Activated T-helper 1 cell treated with anti-CD3 and anti-CD28 coated beads, Interleukin-12 subunit alpha, Interleukin-12 subunit beta, Interleukin-2, Interleukin-4 antibody, amounts not matched to agents 30 ng/mL and 10 ng/mL and 1 ng/mL, durations not matched to agents 14 hours and 24 hours and 36 hours (primary cell): ENCODE measurements at regions not wholly inside any gene's neighbourhood (a gene's known extent, or its start where the extent isn't known, plus 50 kb on each side); places are given as distances from the start of the nearest gene placed in this dataset.
"Not testable (repeated sequence)": the region's sequence is repeated elsewhere in the genome, so short reads cannot be mapped to it uniquely, and the experiment has no call there.

Source experiments
- DNase-seq: peaks from one replicate; pipeline ENCODE4 v3.0.0; 2021; ENCODE audit warnings: low spot score
- H3K27ac Mint-ChIP-seq: one replicate; pipeline ENCODE4 v1.8.0; 2021; ENCODE audit warnings: mild to moderate bottlenecking, mixed read lengths
- H3K27me3 Mint-ChIP-seq: one replicate; pipeline ENCODE4 v1.8.0; 2022; ENCODE audit warnings: mild to moderate bottlenecking, moderate library complexity, mixed read lengths; ENCODE audit not compliant: insufficient read depth
- H3K36me3 Mint-ChIP-seq: one replicate; pipeline ENCODE4 v1.8.0; 2021; ENCODE audit warnings: low read depth, mixed read lengths
- H3K4me1 Mint-ChIP-seq: one replicate; pipeline ENCODE4 v1.8.0; 2021; ENCODE audit warnings: low read depth, mixed read lengths
- H3K4me3 Mint-ChIP-seq: one replicate; pipeline ENCODE4 v1.8.0; 2021; ENCODE audit warnings: mild to moderate bottlenecking, moderate library complexity, mixed read lengths
- H3K9me3 Mint-ChIP-seq: one replicate; pipeline ENCODE4 v1.8.0; 2021; ENCODE audit warnings: mixed read lengths
- intact Hi-C: fragments of 100-400 bp; cut with micrococcal nuclease; formaldehyde crosslinking; loops from one replicate; pipeline ENCODE4 v1.15.1; 2024

DNA sequence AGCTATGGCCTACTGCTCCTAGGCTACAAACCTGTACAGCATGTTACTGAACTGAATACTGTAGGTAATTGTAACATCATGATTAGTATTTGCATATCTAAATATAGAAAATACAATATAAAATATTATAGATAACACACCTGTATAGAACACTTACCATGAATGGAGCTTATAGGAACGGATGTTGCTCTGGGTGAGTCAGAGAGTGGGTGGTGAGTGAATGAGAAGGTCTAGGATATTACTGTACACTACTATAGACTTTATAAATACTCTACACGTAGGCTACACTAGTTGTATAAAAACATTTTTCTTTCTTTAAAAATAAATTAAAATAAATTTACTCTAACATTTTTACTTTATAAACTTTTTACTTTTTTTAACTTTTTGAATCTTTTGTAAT is 224.0 kb upstream of the CBLB start:
- intact Hi-C loops, result no loop called here
- no peak for DNase-seq
- H3K9me3 Mint-ChIP-seq, result peaks cover 13% of the 10 kb centered on the region
- H3K27ac Mint-ChIP-seq, result no peak overlapping the region
- H3K4me3 Mint-ChIP-seq, result no peak overlapping the region
- no peaks in the 10 kb centered on the region for H3K27me3 Mint-ChIP-seq
- H3K36me3 Mint-ChIP-seq, result no peaks in the 10 kb centered on the region
- H3K4me1 Mint-ChIP-seq, result no peaks in the 10 kb centered on the region

DNA sequence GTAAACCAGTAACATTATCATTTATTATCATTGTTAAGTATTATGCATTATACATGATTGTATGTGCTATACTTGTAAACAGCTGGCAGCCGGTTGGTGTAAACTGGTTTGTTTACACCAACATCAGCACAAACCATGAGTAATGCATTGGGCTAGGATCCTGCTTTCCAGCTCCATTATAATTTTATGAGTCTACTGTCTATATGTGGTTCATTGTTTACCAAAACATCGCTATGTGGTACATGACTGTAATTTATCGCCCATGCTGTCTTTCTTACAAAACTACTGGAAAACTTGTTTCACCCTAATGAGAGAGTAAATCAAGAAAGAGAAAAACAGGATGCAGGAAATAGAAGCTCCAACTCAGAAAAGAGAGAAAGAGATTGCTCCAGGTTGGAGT is 224.8 kb upstream of the CBLB start:
- H3K36me3 Mint-ChIP-seq, result peaks cover under 1% of the 10 kb centered on the region
- DNase-seq, result no peak
- H3K4me3 Mint-ChIP-seq, result no peak overlapping the region
- no peaks in the 10 kb centered on the region for H3K27me3 Mint-ChIP-seq
- no peak overlapping the region for H3K27ac Mint-ChIP-seq
- intact Hi-C loops, result no loop called here
- H3K4me1 Mint-ChIP-seq, result no peaks in the 10 kb centered on the region
- peaks cover 21% of the 10 kb centered on the region for H3K9me3 Mint-ChIP-seq

DNA sequence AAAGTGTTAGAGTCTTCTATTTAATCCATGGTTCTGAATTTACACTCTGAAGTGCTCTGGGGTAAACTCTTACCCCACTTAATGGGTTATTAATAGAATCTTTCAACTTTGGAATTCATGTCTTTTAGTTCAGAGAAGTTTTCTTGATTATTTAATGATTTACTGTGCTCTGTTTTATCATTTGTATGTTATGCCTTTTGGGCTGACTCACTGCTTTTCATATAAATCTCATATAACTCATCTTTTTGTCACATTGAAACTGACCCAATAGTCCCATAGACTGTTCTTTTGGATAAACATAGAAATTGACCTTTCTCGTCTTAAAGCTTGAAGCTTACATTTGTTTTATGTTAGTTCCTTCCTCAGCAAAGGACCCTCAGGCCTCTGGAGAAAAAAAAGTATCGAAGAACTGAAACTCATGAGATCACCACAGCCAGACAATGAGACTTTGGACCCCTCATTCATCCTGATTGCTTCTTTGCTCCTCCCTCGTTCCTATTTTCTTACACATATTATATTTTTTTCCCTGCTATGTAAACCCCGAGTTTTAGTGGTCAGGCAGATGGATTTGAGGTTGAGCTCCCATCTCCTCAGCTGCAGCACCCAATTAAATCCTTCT is 229.1 kb upstream of the CBLB start:
- H3K4me1 Mint-ChIP-seq, result no peaks in the 10 kb centered on the region
- peaks cover 10% of the 10 kb centered on the region for H3K36me3 Mint-ChIP-seq
- H3K4me3 Mint-ChIP-seq, result no peak overlapping the region
- no peak overlapping the region for H3K27ac Mint-ChIP-seq
- H3K27me3 Mint-ChIP-seq, result no peaks in the 10 kb centered on the region
- intact Hi-C loops, result no loop called here
- H3K9me3 Mint-ChIP-seq, result peaks cover 56% of the 10 kb centered on the region
- DNase-seq, result no peak

DNA sequence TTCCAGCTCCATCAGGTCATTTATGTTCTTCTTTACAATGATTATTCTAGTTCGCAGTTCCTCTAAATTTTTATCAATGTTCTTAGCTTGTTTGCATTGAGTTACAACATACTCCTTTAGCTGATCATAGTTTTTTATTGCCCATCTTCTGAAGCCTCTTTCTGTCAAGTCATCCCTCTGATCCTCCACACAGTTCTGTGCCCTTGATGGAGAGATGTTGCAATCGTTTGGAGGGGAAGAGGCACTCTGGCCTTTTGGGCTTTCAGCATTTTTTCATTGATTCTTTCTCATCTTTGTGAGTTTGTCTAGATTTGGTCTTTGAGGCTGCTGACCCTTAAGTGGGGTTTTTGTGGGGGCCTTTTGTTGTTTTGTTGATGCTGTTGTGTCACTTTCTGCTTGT is 234.6 kb upstream of the CBLB start:
- no peak for DNase-seq
- intact Hi-C loops, result no loop called here
- no peaks in the 10 kb centered on the region for H3K27me3 Mint-ChIP-seq
- peaks cover 14% of the 10 kb centered on the region for H3K36me3 Mint-ChIP-seq
- H3K27ac Mint-ChIP-seq, result no peak overlapping the region
- peaks cover 54% of the 10 kb centered on the region for H3K9me3 Mint-ChIP-seq
- H3K4me3 Mint-ChIP-seq, result no peak overlapping the region
- H3K4me1 Mint-ChIP-seq, result no peaks in the 10 kb centered on the region

DNA sequence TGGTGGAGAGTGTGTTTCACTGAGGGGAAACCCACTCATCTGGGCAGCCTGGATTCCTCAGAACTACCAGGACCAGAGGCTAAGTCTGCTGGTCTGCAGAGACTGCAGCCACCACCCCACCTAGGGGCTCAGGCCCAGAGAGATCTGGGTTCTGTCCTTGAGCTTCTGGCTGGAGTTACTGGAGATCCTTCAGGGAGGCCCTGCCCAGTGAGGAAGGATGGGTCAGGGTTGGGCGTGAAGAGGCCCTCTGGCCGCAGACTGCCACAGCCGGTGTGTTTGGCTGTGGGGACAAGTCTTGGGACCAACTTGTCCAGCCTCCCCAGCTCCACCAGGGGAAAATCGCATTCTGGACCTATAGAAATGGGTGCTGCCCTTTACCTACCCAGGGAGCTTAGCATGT is 235.3 kb upstream of the CBLB start:
- H3K4me3 Mint-ChIP-seq, result no peak overlapping the region
- DNase-seq, result no peak
- intact Hi-C loops, result no loop called here
- H3K27ac Mint-ChIP-seq, result no peak overlapping the region
- H3K27me3 Mint-ChIP-seq, result no peaks in the 10 kb centered on the region
- H3K4me1 Mint-ChIP-seq, result peaks cover 6% of the 10 kb centered on the region
- peaks cover 13% of the 10 kb centered on the region for H3K36me3 Mint-ChIP-seq
- H3K9me3 Mint-ChIP-seq, result peaks cover 48% of the 10 kb centered on the region

DNA sequence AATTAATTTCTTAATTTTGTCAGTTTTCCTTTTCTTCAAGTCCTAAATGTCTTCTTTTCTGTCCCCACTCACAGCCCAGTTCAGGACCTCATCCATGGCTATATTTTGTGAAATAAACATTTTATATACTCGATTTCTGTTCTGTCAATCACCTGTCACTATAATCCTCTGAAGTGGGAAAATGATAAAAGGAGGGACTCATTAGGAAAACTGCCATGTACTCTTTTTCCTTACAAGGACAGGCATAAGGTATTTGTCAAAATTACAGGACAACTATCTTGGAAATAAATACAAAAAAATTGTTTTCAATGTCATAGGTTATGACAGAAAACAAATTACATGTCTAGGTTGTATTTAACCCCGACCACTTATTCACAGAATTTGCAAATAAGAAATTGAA is 240.1 kb upstream of the CBLB start:
- peaks cover 19% of the 10 kb centered on the region for H3K4me1 Mint-ChIP-seq
- no peak for DNase-seq
- peaks cover 12% of the 10 kb centered on the region for H3K9me3 Mint-ChIP-seq
- no peak overlapping the region for H3K27ac Mint-ChIP-seq
- no peaks in the 10 kb centered on the region for H3K27me3 Mint-ChIP-seq
- intact Hi-C loops, result no loop called here
- peaks cover 4% of the 10 kb centered on the region for H3K36me3 Mint-ChIP-seq
- H3K4me3 Mint-ChIP-seq, result no peak overlapping the region

DNA sequence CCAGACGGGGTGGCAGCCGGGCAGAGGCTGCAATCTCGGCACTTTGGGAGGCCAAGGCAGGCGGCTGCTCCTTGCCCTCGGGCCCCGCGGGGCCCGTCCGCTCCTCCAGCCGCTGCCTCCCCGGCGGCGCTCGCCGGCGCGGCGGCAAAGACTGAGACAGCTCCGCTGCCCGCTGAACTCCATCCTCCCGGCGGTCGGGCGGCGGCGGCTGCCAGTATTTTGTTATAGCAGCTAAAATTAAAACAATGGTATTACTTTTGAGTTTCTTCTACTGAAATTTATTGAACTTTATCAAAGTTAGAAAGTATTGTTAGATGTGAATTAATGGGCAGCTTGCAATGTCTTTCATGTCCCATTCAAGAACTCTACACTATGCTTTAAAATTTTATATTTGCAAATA is 243.7 kb upstream of the CBLB start:
- Mint-ChIP-seq H3K4me1 (peaks cover 22% of the 10 kb centered on the region), H3K9me3 (peaks cover 22% of the 10 kb centered on the region)
- intact Hi-C loops, H3K4me3 Mint-ChIP-seq, DNase-seq, H3K27me3 Mint-ChIP-seq, H3K36me3 Mint-ChIP-seq, H3K27ac Mint-ChIP-seq: not testable (repeated sequence)

DNA sequence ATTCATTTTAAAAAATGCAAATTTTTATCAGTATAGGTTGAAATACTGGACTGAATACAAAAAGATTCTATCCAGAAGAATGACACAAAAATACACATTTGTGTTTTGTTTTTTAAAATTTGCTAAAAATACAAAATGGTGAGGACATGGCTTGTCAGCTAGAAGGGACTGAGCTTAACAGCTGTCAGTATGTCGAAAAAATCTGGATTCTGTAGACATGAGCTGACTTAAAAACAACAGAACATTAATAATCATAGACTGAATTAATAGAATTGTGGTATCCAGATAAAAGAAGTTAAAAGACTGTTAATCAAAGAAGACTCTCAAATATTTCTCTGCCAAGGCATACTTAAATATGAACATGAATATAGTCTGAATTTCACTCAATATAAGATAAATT is 244.9 kb upstream of the CBLB start:
- Mint-ChIP-seq H3K27ac (no peak overlapping the region), H3K9me3 (peaks cover 28% of the 10 kb centered on the region), H3K36me3 (peaks cover 7% of the 10 kb centered on the region), H3K4me3 (no peak overlapping the region), H3K4me1 (peaks cover 32% of the 10 kb centered on the region), H3K27me3 (no peaks in the 10 kb centered on the region)
- intact Hi-C loops, result no loop called here
- no peak for DNase-seq

DNA sequence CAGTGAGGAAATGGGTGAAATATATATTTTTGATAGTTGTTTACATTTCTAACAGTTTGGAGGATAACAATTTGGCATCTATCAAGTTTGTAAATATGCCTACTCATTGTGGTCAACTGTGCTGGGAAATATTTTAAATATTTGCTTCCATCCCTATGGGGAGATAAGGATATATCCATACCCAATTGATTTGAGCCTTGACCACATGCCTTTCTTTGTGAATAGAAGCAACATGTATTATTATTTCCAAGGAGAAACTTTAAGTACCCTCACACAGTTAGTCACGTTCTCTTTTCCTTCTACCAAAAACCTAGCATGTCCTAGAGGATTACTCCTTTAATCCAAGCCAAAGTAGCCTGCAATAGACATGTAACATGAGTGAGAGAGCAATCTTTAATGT is 245.4 kb upstream of the CBLB start:
- H3K36me3 Mint-ChIP-seq, result peaks cover 7% of the 10 kb centered on the region
- no peaks in the 10 kb centered on the region for H3K27me3 Mint-ChIP-seq
- intact Hi-C loops, result no loop called here
- DNase-seq, result no peak
- H3K9me3 Mint-ChIP-seq, result peaks cover 33% of the 10 kb centered on the region
- no peak overlapping the region for H3K4me3 Mint-ChIP-seq
- H3K4me1 Mint-ChIP-seq, result peaks cover 32% of the 10 kb centered on the region
- no peak overlapping the region for H3K27ac Mint-ChIP-seq

DNA sequence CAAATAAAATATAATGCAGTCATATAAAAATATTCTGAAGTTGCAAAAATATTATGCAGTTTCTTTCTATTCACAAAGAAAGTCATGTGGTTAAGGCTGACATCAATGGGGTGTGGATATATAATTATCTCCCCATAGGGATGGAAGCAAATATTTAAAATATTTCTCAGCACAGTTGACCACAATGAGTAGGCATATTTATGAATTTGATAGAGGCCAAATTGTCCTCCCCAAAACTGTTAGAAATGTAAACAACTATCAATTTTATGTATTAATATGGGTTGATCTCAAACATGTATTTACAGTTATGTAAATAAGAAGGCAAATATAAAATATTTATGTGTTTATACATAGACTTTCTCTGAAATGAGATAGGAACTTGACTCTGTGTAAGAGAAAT is 246.0 kb upstream of the CBLB start:
- Mint-ChIP-seq H3K27ac (no peak overlapping the region), H3K4me1 (peaks cover 32% of the 10 kb centered on the region), H3K9me3 (peaks cover 36% of the 10 kb centered on the region), H3K36me3 (peaks cover 10% of the 10 kb centered on the region), H3K27me3 (no peaks in the 10 kb centered on the region), H3K4me3 (no peak overlapping the region)
- intact Hi-C loops, result loop anchor here (5.0 kb wide), 2 partner anchors 288 to 428 kb away; no protein-coding TSS in a partner anchor
- DNase-seq, result no peak

DNA sequence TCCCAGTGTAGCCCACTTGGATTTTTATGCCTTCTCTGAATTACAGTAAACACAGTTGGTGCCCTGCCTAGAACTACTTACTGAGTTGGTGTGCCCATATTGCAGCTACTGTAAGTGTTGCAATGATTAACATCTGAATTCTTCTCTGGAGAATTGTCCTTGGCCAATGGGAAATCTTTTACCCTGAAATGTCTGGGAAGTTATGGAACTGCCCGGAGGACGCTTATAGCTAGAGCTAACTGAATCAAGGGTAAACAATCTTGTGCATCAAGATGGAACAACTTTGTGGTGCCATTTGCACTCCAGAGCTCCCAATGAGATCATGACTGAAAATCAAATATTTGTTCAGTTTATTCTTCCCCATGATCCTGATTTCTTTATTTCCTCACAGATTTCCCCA is 246.7 kb upstream of the CBLB start:
- no peaks in the 10 kb centered on the region for H3K27me3 Mint-ChIP-seq
- DNase-seq, result no peak
- H3K9me3 Mint-ChIP-seq, result peaks cover 36% of the 10 kb centered on the region
- intact Hi-C loops, result loop anchor here (5.0 kb wide), 2 partner anchors 288 to 428 kb away; no protein-coding TSS in a partner anchor
- no peak overlapping the region for H3K4me3 Mint-ChIP-seq
- peaks cover 13% of the 10 kb centered on the region for H3K36me3 Mint-ChIP-seq
- peaks cover 38% of the 10 kb centered on the region for H3K4me1 Mint-ChIP-seq
- no peak overlapping the region for H3K27ac Mint-ChIP-seq

DNA sequence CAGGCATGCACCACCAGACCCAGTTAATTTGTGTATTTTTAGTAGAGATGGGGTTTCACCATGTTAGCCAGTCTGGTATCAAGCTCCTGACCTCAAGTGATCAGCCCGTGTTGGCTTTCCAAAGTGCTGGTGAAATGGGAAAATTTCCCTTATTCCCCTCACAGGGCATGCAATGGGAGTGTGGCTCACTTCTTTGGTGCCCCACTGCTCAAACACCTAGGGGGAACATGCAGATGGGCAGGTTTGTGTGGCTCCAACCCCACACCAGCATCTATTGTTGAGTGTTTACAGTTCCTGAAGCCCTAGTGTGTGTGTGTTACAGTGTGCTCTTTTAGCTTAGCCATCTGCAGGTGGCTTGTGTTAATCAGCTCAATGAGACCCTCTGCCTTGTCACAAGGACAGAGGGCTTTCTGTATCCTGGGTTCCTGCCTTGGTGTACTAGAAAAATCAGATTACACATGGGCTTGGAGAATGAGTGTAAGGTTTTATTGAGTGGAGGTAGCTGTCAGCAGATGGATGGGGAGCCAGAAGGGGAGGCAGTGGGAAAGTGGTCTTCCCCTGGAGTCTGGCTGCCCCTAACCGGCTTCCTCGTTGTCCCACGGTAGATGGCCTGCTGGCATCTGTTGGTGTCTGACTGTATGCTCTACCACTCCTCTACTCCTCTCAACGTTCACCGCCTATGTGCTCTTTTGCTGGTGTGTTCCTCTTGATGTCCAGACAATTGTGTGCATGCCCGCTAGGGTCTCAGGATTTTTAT is 248.1 kb upstream of the CBLB start:
- Mint-ChIP-seq H3K9me3 (peaks cover 36% of the 10 kb centered on the region), H3K27me3 (no peaks in the 10 kb centered on the region), H3K4me3 (no peak overlapping the region), H3K36me3 (peaks cover 13% of the 10 kb centered on the region), H3K27ac (peak overlapping the region; percentile 23), H3K4me1 (peaks cover 42% of the 10 kb centered on the region)
- no peak for DNase-seq
- intact Hi-C loops, result loop anchor here (5.0 kb wide), 2 partner anchors 290 to 430 kb away; no protein-coding TSS in a partner anchor

DNA sequence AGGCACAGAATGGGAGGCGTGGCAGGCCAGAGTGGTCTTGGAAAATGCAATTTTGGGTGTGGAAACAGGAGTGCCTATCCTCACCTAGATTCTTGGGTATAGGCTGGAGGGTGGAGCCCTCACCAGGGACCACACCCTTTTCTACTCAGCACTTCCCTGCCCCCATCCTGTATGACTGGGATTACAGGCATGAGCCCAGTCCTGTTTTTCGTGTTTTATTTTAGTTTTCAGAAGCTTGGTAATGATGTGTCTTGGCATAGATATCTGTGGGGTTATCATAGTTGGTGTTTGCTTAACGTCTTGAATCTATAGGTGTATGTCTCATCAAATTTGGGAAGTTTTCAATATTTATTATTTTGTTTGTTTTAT is 248.7 kb upstream of the CBLB start:
- Mint-ChIP-seq H3K36me3 (peaks cover 13% of the 10 kb centered on the region), H3K4me1 (peaks cover 42% of the 10 kb centered on the region), H3K4me3 (no peak overlapping the region), H3K27ac (no peak overlapping the region), H3K9me3 (peaks cover 36% of the 10 kb centered on the region), H3K27me3 (no peaks in the 10 kb centered on the region)
- intact Hi-C loops, result loop anchor here (5.0 kb wide), 2 partner anchors 290 to 430 kb away; no protein-coding TSS in a partner anchor
- DNase-seq, result no peak
